WTC11 (cell line): ENCODE measurements at regions not wholly inside any gene's neighbourhood (a gene's known extent, or its start where the extent isn't known, plus 50 kb on each side); places are given as distances from the start of the nearest gene placed in this dataset.

Source experiments
- ATAC-seq: fragments of 200-7000 bp; cut with Tn5 transposase; 2 replicates; pipeline ENCODE4 v1.10.0; 2021; ENCODE audit warnings: mild to moderate bottlenecking, moderate library complexity
- CTCF ChIA-PET: fragments of 300-600 bp; sonication (Branson Sonifier 250); formaldehyde crosslinking; loops from one replicate; lab custom pipeline; 2021; ENCODE audit warnings: antibody characterized with exemption; lab: Charles Lee
- POLR2A ChIA-PET: fragments of 350-600 bp; sonication (Branson Sonifier 250); formaldehyde crosslinking; loops from one replicate; lab custom pipeline; 2021; ENCODE audit warnings: antibody characterized with exemption; lab: Charles Lee
- DNase-seq: peaks from one replicate; pipeline ENCODE4 v3.0.0; 2021; ENCODE audit warnings: low spot score
- H3K27ac Mint-ChIP-seq: 2 replicates; pipeline ENCODE4 v1.8.0; 2021; ENCODE audit warnings: mixed read lengths
- H3K27me3 Mint-ChIP-seq: 2 replicates; pipeline ENCODE4 v1.8.0; 2021; ENCODE audit warnings: low read depth, mild to moderate bottlenecking, moderate library complexity, mixed read lengths
- H3K36me3 Mint-ChIP-seq: 2 replicates; pipeline ENCODE4 v1.8.0; 2021; ENCODE audit warnings: mixed read lengths
- H3K4me1 Mint-ChIP-seq: 2 replicates; pipeline ENCODE4 v1.8.0; 2022; ENCODE audit warnings: mixed read lengths
- H3K4me3 Mint-ChIP-seq: 2 replicates; pipeline ENCODE4 v1.8.0; 2021; ENCODE audit warnings: mild to moderate bottlenecking, moderate library complexity, mixed read lengths
- H3K9me3 Mint-ChIP-seq: 2 replicates; pipeline ENCODE4 v1.8.0; 2021; ENCODE audit warnings: mixed read lengths
- ATF2 ChIP-seq: sonication (generic); formaldehyde crosslinking; IDR thresholded peaks from 2 replicates; pipeline ENCODE4 v1.8.1; 2022; ENCODE audit warnings: low read depth, missing genetic modification reagents, borderline replicate concordance
- CBFB ChIP-seq: sonication (generic); formaldehyde crosslinking; IDR thresholded peaks from 2 replicates; pipeline ENCODE4 v1.8.1; 2022; ENCODE audit warnings: mild to moderate bottlenecking, low read depth, missing genetic modification reagents
- CTCF ChIP-seq: fragments of 200-600 bp; IDR thresholded peaks from 2 replicates; pipeline ENCODE4 v1.8.0; 2022; ENCODE audit warnings: antibody characterized with exemption
- ELF4 ChIP-seq: sonication (generic); formaldehyde crosslinking; IDR thresholded peaks from 2 replicates; pipeline ENCODE4 v1.8.1; 2022; ENCODE audit warnings: low read depth, mild to moderate bottlenecking, moderate library complexity, missing genetic modification reagents
- ETV6 ChIP-seq: sonication (generic); formaldehyde crosslinking; IDR thresholded peaks from 2 replicates; pipeline ENCODE4 v1.8.1; 2022; ENCODE audit warnings: mild to moderate bottlenecking, missing genetic modification reagents
- FOXK1 ChIP-seq: sonication (generic); formaldehyde crosslinking; IDR thresholded peaks from 2 replicates; pipeline ENCODE4 v1.8.0; 2022; ENCODE audit warnings: mild to moderate bottlenecking, moderate library complexity, missing genetic modification reagents
- FOXP1 ChIP-seq: sonication (generic); formaldehyde crosslinking; IDR thresholded peaks from 2 replicates; pipeline ENCODE4 v1.8.0; 2022; ENCODE audit warnings: missing genetic modification reagents, mild to moderate bottlenecking, moderate library complexity, borderline replicate concordance
- GRHL2 ChIP-seq: fragments of 250-450 bp; sonication (Bioruptor Pico); IDR thresholded peaks from 2 replicates; pipeline ENCODE4 v1.8.0; 2022; ENCODE audit warnings: mild to moderate bottlenecking, moderate library complexity; ENCODE audit not compliant: insufficient replicate concordance, severe bottlenecking
- GTF2I ChIP-seq: fragments of 250-450 bp; sonication (Bioruptor Pico); conservative IDR thresholded peaks from 2 replicates; pipeline ENCODE4 v1.4.0; 2021; ENCODE audit warnings: mild to moderate bottlenecking
- IRF1 ChIP-seq: sonication (generic); formaldehyde crosslinking; IDR thresholded peaks from 2 replicates; pipeline ENCODE4 v1.8.0; 2023; ENCODE audit warnings: missing genetic modification reagents
- MXD4 ChIP-seq: fragments of 250-450 bp; sonication (Bioruptor Pico); IDR thresholded peaks from 2 replicates; pipeline ENCODE4 v1.8.0; 2021; ENCODE audit warnings: mild to moderate bottlenecking, moderate library complexity, borderline replicate concordance
- NFATC4 ChIP-seq: fragments of 250-450 bp; sonication (Bioruptor Pico); IDR thresholded peaks from 2 replicates; pipeline ENCODE4 v1.9.0; 2021; ENCODE audit warnings: mild to moderate bottlenecking
- PREB ChIP-seq: sonication (generic); formaldehyde crosslinking; IDR thresholded peaks from 2 replicates; pipeline ENCODE4 v1.8.1; 2022; ENCODE audit warnings: mild to moderate bottlenecking, missing genetic modification reagents, moderate library complexity, borderline replicate concordance
- SMAD3 ChIP-seq: sonication (generic); formaldehyde crosslinking; IDR thresholded peaks from 2 replicates; pipeline ENCODE4 v1.8.0; 2022; ENCODE audit warnings: missing genetic modification reagents, mild to moderate bottlenecking, borderline replicate concordance
- SP1 ChIP-seq: sonication (generic); formaldehyde crosslinking; conservative IDR thresholded peaks from 2 replicates; pipeline ENCODE4 v1.8.1; 2022; ENCODE audit warnings: missing genetic modification reagents
- ZBTB43 ChIP-seq: sonication (generic); formaldehyde crosslinking; IDR thresholded peaks from 2 replicates; pipeline ENCODE4 v1.8.1; 2023; ENCODE audit warnings: mild to moderate bottlenecking, missing genetic modification reagents
- ZMAT4 ChIP-seq: fragments of 250-450 bp; sonication (Bioruptor Pico); IDR thresholded peaks from 2 replicates; pipeline ENCODE4 v1.9.0; 2021; ENCODE audit warnings: mild to moderate bottlenecking
- ZNF263 ChIP-seq: sonication (generic); formaldehyde crosslinking; IDR thresholded peaks from 2 replicates; pipeline ENCODE4 v1.8.1; 2022; ENCODE audit warnings: low read depth, mild to moderate bottlenecking, moderate library complexity, missing genetic modification reagents
- ZNF281 ChIP-seq: sonication (generic); formaldehyde crosslinking; IDR thresholded peaks from 2 replicates; pipeline ENCODE4 v1.8.0; 2023; ENCODE audit warnings: mild to moderate bottlenecking, missing genetic modification reagents
- ZNF317 ChIP-seq: sonication (generic); formaldehyde crosslinking; IDR thresholded peaks from 2 replicates; pipeline ENCODE4 v1.8.1; 2023; ENCODE audit warnings: low read depth, mild to moderate bottlenecking, moderate library complexity, missing genetic modification reagents, borderline replicate concordance
- ZNF671 ChIP-seq: fragments of 250-450 bp; sonication (Bioruptor Pico); IDR thresholded peaks from 2 replicates; pipeline ENCODE4 v1.8.0; 2021; ENCODE audit warnings: mild to moderate bottlenecking

- H3K27ac Mint-ChIP-seq, result no peak overlapping the region
- POLR2A ChIA-PET, result no interaction called here
- H3K27me3 Mint-ChIP-seq, result no peaks in the 10 kb centered on the region; the same call in 1 of the 2 replicates
- H3K9me3 Mint-ChIP-seq, result peaks cover 18% of the 10 kb centered on the region
- no peak for TF ChIP-seq ZMAT4 (CRISPR knock-in tag)
- no peak for TF ChIP-seq PREB (CRISPR knock-in tag)
- no peak for TF ChIP-seq GRHL2 (CRISPR knock-in tag)
- TF ChIP-seq, all 79 proteins: peak for 0
- ATAC-seq (no peak), DNase-seq (no peak)
- H3K4me1 Mint-ChIP-seq, result no peaks in the 10 kb centered on the region
- CTCF ChIA-PET, result interaction anchor here (0.6 to 1.0 kb wide), 2 partner anchors 37 to 291 kb away, joined by 3 to 7 read pairs; no protein-coding TSS in a partner anchor
- H3K4me3 Mint-ChIP-seq, result no peak overlapping the region
- peaks cover 16% of the 10 kb centered on the region for H3K36me3 Mint-ChIP-seq
Observed at GRCh38 chr19:32104850-32105235, 240.6 kb upstream of the ZNF507 start.

- peaks cover 8% of the 10 kb centered on the region for H3K36me3 Mint-ChIP-seq
- DNase-seq (no peak), ATAC-seq (no peak)
- CTCF ChIA-PET, result interaction anchor here (0.6 to 1.0 kb wide), 2 partner anchors 38 to 290 kb away, joined by 3 to 7 read pairs; no protein-coding TSS in a partner anchor
- POLR2A ChIA-PET, result no interaction called here
- TF ChIP-seq ZNF263 (CRISPR knock-in tag) (no peak), FOXP1 (CRISPR knock-in tag) (no peak), SP1 (CRISPR knock-in tag) (no peak), NFATC4 (CRISPR knock-in tag) (no peak), SMAD3 (no peak), ZNF317 (CRISPR knock-in tag) (no peak), ZBTB43 (CRISPR knock-in tag) (no peak), ZNF671 (CRISPR knock-in tag) (no peak), CBFB (CRISPR knock-in tag) (no peak), ETV6 (CRISPR knock-in tag) (no peak), ELF4 (no peak), ATF2 (CRISPR knock-in tag) (no peak), MXD4 (CRISPR knock-in tag) (no peak), FOXK1 (CRISPR knock-in tag) (no peak), IRF1 (CRISPR knock-in tag) (no peak), CTCF (no peak), ZNF281 (CRISPR knock-in tag) (no peak), GTF2I (CRISPR knock-in tag) (no peak)
- peaks cover 9% of the 10 kb centered on the region for H3K9me3 Mint-ChIP-seq
- H3K27me3 Mint-ChIP-seq, result no peaks in the 10 kb centered on the region; the same call in 1 of the 2 replicates
- H3K27ac Mint-ChIP-seq, result no peak overlapping the region
- no peaks in the 10 kb centered on the region for H3K4me1 Mint-ChIP-seq
- no peak overlapping the region for H3K4me3 Mint-ChIP-seq
Observed at GRCh38 chr19:32105527-32106310, 239.7 kb upstream of the ZNF507 start.
